CD14-positive monocyte (primary cell): ENCODE measurements at regions not wholly inside any gene's neighbourhood (a gene's known extent, or its start where the extent isn't known, plus 50 kb on each side); places are given as distances from the start of the nearest gene placed in this dataset.

Experiments
- DNase-seq, 3 donors: peaks; one replicate each; pipeline ENCODE4 v3.0.0-alpha.2; 2011 to 2022
- H2AFZ ChIP-seq: 2 replicates; pipeline ENCODE4 v1.6.0; 2012; ENCODE audit warnings: mild to moderate bottlenecking, low read depth, low read length, inconsistent platforms; ENCODE audit not compliant: insufficient read depth, poor library complexity, severe bottlenecking
- H3K27ac ChIP-seq, 2 donors: 1 replicate in 1 of 2; 2 replicates in 1 of 2; pipeline ENCODE4 v1.5.1; 2012 to 2013; ENCODE audit warnings: low read length in 2 of 2, control low read depth in 1 of 2, inconsistent platforms in 1 of 2, low read depth in 1 of 2, mild to moderate bottlenecking in 1 of 2
- H3K27me3 ChIP-seq, 2 donors: one replicate each; pipeline versions ENCODE4 v1.6.0 to v1.6.1; 2011 to 2013; ENCODE audit warnings: low read length in 2 of 2; ENCODE audit not compliant: control insufficient read depth in 2 of 2, insufficient read depth in 2 of 2
- H3K36me3 ChIP-seq, 2 donors: replicated peaks in 1 of 2; 1 replicate in 1 of 2; 2 replicates in 1 of 2; pipeline versions ENCODE4 v1.5.1 to v1.6.1; 2012 to 2013; ENCODE audit warnings: low read length in 2 of 2, control low read depth in 1 of 2, inconsistent platforms in 1 of 2, mild to moderate bottlenecking in 1 of 2; ENCODE audit not compliant: insufficient read depth in 2 of 2, control insufficient read depth in 1 of 2
- H3K4me1 ChIP-seq, 2 donors: 1 replicate in 1 of 2; 2 replicates in 1 of 2; pipeline versions ENCODE4 v1.5.1 to v1.6.1; 2012 to 2013; ENCODE audit warnings: low read length in 2 of 2, control low read depth in 1 of 2, inconsistent platforms in 1 of 2, mild to moderate bottlenecking in 1 of 2, moderate library complexity in 1 of 2; ENCODE audit not compliant: insufficient read depth in 2 of 2, control insufficient read depth in 1 of 2
- H3K4me2 ChIP-seq: replicated peaks from 2 replicates; pipeline ENCODE3; 2012; ENCODE audit warnings: low read length, moderate library complexity, mild to moderate bottlenecking; ENCODE audit not compliant: poor library complexity, severe bottlenecking; ENCODE audit errors: extremely low read depth
- H3K4me3 ChIP-seq, 3 experiments: fragments of 200-600 bp in 1 of 3; sonication (generic) in 1 of 3; replicated peaks in 1 of 3; 1 replicate in 2 of 3; 2 replicates in 1 of 3; pipeline ENCODE4 v1.5.1; 2011 to 2013; ENCODE audit warnings: low read length in 3 of 3, mild to moderate bottlenecking in 3 of 3, control low read depth in 2 of 3, low read depth in 2 of 3, inconsistent platforms in 1 of 3, moderate library complexity in 1 of 3
- H3K79me2 ChIP-seq: 2 replicates; pipeline ENCODE4 v1.6.0; 2012; ENCODE audit warnings: mild to moderate bottlenecking, control low read depth, inconsistent platforms, low read length, moderate library complexity; ENCODE audit not compliant: insufficient read depth
- H3K9ac ChIP-seq: 2 replicates; pipeline ENCODE4 v1.6.0; 2017; ENCODE audit warnings: low read length, mild to moderate bottlenecking; ENCODE audit not compliant: insufficient read depth, poor library complexity, severe bottlenecking
- H3K9me3 ChIP-seq, 2 donors: replicated peaks in 1 of 2; 1 replicate in 1 of 2; 2 replicates in 1 of 2; pipeline versions ENCODE4 v1.5.1 to v1.6.1; 2012 to 2013; ENCODE audit warnings: low read length in 2 of 2, control low read depth in 1 of 2; ENCODE audit not compliant: control insufficient read depth in 1 of 2, insufficient read depth in 1 of 2
- H4K20me1 ChIP-seq: 2 replicates; pipeline ENCODE4 v1.6.0; 2012; ENCODE audit warnings: mild to moderate bottlenecking, low read length, control low read depth, moderate library complexity; ENCODE audit not compliant: insufficient read depth
- H3K27ac Mint-ChIP-seq, 7 donors: one replicate each; pipeline ENCODE4 v1.8.0; 2020; ENCODE audit warnings: mild to moderate bottlenecking in 7 of 7, mixed read lengths in 7 of 7, moderate library complexity in 6 of 7, inconsistent platforms in 2 of 7
- H3K27me3 Mint-ChIP-seq, 3 donors: one replicate each; pipeline ENCODE4 v1.8.0; 2021 to 2022; ENCODE audit warnings: low read depth in 3 of 3, mild to moderate bottlenecking in 3 of 3, mixed read lengths in 3 of 3, moderate library complexity in 3 of 3, inconsistent platforms in 1 of 3
- H3K36me3 Mint-ChIP-seq, 2 donors: one replicate each; pipeline ENCODE4 v1.8.0; 2020; ENCODE audit warnings: mixed read lengths in 2 of 2, inconsistent platforms in 1 of 2, mild to moderate bottlenecking in 1 of 2
- H3K4me1 Mint-ChIP-seq: one replicate; pipeline ENCODE4 v1.8.0; 2020; ENCODE audit warnings: mild to moderate bottlenecking, mixed read lengths
- H3K4me3 Mint-ChIP-seq, 2 donors: one replicate each; pipeline ENCODE4 v1.8.0; 2020; ENCODE audit warnings: mild to moderate bottlenecking in 2 of 2, mixed read lengths in 2 of 2, moderate library complexity in 1 of 2
- H3K9me3 Mint-ChIP-seq, 7 donors: one replicate each; pipeline ENCODE4 v1.8.0; 2020 to 2022; ENCODE audit warnings: mixed read lengths in 7 of 7, mild to moderate bottlenecking in 6 of 7, moderate library complexity in 6 of 7, inconsistent platforms in 2 of 7
- CTCF ChIP-seq: fragments of 200-600 bp; IDR thresholded peaks from one replicate; pipeline ENCODE4 v1.8.0; 2022; ENCODE audit warnings: antibody characterized with exemption, mild to moderate bottlenecking
- WGBS: methylation state at CpG from one replicate; pipeline ENCODE4 v1.1.5; 2013; ENCODE audit warnings: missing lambda C conversion rate; ENCODE audit not compliant: insufficient coverage; 5-methylcytosine and 5-hydroxymethylcytosine counted together
- intact Hi-C, 2 donors: fragments of 100-400 bp; cut with micrococcal nuclease; formaldehyde crosslinking; loops; one replicate each; pipeline versions ENCODE4 v1.15.0 to v1.15.1; 2023

GRCh38 chr6:139591075-139591865, 216.8 kb upstream of the CITED2 start:
- Histone ChIP-seq H2AFZ (peak overlapping the region; percentile 38), H3K79me2 (no peaks in the 10 kb centered on the region), H3K27ac (peak overlapping the region in 1 of 2 donors; percentile 5), H3K9ac (no peak overlapping the region), H3K4me2 (peak overlapping the region; percentile 38), H3K4me1 (peaks cover 25 to 37% of the 10 kb centered on the region in 2 donors), H3K9me3 (no peaks in the 10 kb centered on the region), H3K27me3 (no peaks in the 10 kb centered on the region), H4K20me1 (no peaks in the 10 kb centered on the region), H3K36me3 (no peaks in the 10 kb centered on the region), H3K4me3 (peak overlapping the region in 1 of 3 experiments; percentile 11)
- TF ChIP-seq CTCF = no peak
- WGBS = 25% methylated on average over 2 of the region's 4 CpGs
- DNase-seq = peak; percentile 7 to 33 (median 10)
- intact Hi-C loops = no loop called here
- Mint-ChIP-seq H3K4me3 (peak overlapping the region in 1 of 2 donors; percentile 54), H3K36me3 (no peaks in the 10 kb centered on the region), H3K27me3 (no peaks in the 10 kb centered on the region), H3K4me1 (peaks cover 42% of the 10 kb centered on the region), H3K27ac (peak overlapping the region in 2 of 7 donors; percentile 35 to 79), H3K9me3 (peaks cover 0 to 3% (median 0%) of the 10 kb centered on the region in 7 donors)

GRCh38 chr6:139590206-139590605, 215.8 kb upstream of the CITED2 start:
- Mint-ChIP-seq H3K4me3 (no peak overlapping the region), H3K27me3 (no peaks in the 10 kb centered on the region), H3K36me3 (no peaks in the 10 kb centered on the region), H3K9me3 (peaks cover 0 to 3% (median 0%) of the 10 kb centered on the region in 7 donors), H3K27ac (no peak overlapping the region), H3K4me1 (peaks cover 42% of the 10 kb centered on the region)
- Histone ChIP-seq H3K4me3 (no peak overlapping the region), H3K27me3 (no peaks in the 10 kb centered on the region), H3K4me1 (peaks cover 25 to 37% of the 10 kb centered on the region in 2 donors), H3K9me3 (no peaks in the 10 kb centered on the region), H3K27ac (no peak overlapping the region), H4K20me1 (no peaks in the 10 kb centered on the region), H3K9ac (no peak overlapping the region), H3K79me2 (no peaks in the 10 kb centered on the region), H3K4me2 (no peak overlapping the region), H3K36me3 (no peaks in the 10 kb centered on the region), H2AFZ (no peak overlapping the region)
- WGBS = no CpG with 5 or more reads among the region's 1 CpG
- no peak for TF ChIP-seq CTCF
- no peak for DNase-seq
- intact Hi-C loops = no loop called here
